NCI-H526 (cell line): ENCODE measurements at regions not wholly inside any gene's neighbourhood (a gene's known extent, or its start where the extent isn't known, plus 50 kb on each side); places are given as distances from the start of the nearest gene placed in this dataset.

Experiments used
- DNase-seq, 2 experiments: peaks; one replicate each; lab custom pipeline; 2025; lab: John Stamatoyannopoulos, UW

DNA sequence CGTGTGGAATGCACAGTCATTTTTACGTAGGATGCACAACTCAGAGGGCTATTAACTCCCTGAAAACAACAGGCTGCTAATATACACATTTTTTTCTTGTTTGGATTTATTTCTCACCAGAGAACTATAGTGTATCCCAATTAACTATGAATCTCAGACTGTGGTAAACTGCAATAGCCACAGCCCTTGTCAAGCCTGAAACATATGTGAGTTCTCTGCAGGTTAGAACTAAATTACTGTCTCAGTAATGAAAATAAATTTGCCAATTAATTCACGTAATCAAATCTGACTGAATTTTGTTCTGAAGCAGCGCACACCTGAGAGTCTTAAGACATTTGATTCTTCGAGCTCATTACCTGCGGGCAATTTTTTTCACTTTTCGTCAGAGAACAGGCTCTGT, 318.6 kb downstream of the PMP22 start:
- no peak for DNase-seq

DNA sequence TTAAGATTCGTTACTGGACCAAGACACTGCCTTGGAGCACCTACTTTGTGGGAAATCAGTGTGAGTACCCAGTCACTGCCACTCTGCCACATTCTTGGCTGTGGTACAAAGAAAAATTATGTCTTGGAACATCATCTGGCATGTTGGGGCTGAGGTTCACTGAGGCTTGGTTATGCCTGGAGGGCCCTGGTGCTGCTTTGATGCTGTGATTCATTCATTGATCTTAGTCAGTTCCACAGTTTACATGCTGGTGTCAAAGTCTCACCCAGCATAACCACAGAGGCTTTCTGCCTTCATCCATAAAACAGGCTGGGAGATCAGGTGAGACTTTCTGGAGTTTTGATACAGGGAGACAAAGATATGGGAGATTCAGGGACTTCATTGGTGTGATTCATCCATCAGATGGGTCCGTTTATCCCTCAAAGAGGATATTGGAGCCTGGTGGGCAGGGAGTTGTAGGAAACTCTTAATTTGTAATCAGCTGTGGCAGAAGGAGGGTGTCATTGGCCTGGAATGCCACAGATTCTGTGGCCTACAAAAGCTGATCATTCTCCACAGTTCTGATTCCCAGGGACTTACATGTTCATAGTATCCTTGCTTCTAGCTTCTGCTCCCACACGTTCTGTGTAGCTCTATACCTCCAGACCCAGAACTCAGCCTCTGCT, 322.5 kb downstream of the PMP22 start:
- DNase-seq: no peak

DNA sequence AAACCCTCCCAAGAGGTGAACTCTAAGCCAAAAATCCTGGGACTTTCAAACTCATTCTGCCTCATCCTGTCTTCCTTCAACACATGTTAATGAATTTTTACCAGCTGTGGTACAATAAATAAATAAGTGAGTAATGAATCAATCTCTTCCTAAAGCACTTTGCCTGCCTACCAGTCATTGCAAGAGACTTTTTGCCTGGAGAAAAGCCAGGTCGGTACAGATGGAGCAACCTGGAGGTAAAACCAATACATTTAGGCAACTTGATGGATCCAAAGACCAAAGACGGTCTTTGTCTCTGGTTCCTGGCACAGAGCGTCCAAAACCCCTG, 324.2 kb downstream of the PMP22 start:
- no peak for DNase-seq

DNA sequence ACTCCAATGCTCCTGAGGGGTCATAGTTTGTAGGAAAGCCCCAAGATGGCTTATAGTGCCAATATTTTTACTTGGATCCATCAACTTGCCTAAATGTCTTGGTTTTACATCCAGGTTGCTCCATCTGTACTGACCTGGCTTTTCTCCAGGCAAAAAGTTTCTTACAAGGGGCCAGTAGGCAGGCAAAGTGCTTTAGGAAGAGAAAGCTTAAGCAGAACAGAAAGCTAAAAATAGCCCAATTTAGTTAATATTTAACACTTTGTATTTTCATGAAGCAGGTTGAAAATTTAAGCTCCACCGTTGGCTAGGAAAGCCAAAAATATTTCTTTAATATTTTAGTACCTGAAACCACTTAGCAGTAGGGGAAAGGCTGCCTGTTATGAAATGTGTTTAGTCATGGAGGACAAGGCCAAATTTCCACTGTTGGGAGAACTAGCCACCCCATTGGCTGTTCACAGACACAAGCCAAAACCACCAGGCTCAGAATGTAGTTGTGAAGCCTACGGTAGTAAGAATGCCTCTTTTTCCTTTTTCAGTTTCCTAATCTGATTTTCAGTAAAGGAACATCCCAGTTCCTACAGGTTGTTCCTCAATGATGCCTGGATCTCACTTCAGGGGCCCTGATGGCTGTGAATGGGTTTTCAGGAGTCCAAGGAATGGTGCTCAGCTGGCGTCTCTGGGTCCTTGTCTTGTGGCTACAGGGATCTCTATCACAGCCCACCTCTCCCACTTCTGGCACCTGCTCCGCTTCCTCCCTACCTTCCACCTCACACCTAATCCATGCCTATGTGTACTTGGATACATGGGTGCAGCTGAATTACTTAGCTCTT, 324.8 kb downstream of the PMP22 start:
- DNase-seq: no peak

DNA sequence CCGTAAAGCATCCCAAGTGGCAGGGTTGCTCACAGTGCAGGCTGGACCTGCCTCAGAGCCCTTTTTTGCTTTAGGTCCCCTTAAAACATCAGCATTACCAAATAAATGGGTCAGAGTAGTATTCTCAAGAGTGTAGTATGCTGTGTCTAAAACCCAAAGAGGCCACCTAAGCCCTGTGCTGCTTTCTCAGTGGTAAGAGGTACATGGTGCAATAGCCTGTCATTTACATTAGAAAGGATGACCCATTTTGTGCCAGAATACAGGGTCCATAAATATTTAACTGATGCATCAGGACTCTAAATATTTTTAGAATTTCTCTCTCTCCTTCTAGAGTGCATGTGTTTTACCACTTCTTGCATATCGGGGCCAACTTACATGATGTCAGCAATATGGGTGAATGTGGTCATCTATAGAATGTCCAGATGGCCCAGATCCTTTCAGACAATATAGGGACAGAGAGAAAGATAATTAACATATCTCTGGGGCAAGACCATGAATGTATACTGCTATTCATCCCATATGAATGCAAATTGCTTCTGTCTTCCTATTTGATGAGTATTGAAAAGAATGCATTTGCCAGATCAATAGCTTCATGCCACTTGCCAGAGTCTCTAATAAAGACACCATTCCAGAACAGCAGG, 329.2 kb downstream of the PMP22 start:
- DNase-seq: no peak

DNA sequence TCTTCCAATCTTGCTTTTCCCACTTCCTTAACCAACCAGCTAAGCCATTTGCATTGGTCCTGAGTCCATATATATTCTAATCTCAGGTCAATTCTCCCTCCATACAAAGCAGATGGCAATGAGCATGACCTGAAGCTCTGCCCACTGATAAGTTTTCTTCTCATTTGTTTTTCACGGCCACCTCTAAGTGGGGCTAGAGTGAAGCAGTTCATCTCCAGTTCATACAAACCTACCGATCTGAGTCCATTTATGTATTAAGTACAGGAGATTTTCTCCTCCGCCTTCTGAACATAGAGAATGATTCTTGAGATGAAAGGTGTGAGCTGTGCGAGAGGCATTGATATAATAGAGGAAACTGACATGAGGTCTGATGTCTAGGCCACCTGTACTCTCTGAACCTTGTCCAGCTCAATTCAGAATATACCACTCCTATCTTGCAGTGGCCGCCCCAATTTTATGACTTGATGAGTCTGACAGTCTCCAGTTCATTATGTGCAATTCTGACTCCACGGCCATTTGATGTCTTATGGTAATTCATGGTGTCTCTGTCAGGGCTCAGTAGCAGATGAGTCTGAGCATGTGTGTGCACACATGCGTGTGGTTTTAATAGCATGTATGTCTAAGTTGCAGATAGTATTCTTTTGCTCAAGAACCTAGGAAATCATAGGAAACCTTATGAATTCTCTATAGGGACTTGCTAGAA, 329.8 kb downstream of the PMP22 start:
- DNase-seq: no peak

DNA sequence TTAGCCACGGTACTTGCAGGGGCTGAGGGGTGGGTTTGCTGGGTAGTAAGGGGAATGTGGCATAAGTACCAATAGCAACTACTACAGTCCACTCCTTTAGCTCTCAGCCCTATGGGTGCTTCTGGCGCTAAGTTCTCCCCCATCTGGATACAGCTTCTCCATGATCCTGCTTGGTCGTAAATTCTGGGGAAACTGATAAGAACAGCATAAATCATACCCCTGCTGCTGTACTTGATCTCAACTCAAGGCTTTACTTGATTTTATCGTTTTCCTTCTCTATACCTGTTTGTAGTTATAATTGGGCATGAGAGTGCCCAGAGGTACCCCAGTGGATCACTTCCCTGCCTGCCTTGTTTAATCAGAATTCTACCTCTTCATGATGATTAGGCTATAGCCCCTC, 331.4 kb downstream of the PMP22 start:
- no peak for DNase-seq

DNA sequence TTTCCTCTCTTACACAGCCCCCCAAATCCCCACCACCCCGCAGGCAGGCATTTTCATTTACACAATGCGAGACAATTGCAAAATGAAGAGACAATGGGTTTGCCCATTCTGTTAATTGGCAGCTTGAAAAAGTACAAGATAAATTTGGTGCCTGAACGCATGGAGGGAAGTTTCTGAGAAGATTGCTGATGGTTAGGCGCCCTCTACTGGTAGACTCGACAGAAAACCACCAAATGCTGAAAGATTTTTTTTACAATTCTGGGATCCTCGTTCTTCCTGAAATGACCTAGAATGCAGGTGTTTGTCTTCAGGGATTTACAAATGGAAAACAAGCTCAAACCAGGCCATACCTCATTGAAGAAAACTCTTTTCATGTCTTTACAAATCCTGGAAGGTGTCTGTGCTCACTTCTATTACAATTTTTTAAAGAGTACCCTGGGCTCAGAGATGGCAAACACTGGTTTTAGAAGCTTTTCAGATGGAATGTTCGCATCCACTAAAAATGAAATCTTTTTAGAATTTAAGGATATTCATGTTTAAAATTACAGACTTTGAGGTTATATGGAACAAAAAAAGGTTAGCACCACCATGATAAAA, 338.5 kb downstream of the PMP22 start:
- DNase-seq: peak; percentile 13 to 64

DNA sequence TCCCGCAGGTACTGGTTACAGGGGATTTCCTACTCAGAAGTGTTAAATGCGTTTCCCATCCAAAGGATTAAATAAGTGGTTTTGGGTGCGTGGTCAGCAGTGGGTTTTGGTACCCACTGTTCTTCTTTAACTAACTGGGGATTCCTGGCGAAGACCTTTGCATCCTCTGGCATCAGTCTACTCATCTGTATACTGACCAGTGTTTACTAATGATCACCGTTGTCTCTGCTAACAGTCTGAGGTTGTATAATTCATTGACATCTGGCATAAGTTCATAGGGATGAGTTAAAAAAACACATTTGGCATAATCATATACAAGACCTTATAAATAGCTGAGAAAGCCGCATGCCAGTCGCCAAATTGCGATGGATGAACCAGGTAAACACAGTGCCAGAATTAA, 339.1 kb downstream of the PMP22 start:
- no peak for DNase-seq

DNA sequence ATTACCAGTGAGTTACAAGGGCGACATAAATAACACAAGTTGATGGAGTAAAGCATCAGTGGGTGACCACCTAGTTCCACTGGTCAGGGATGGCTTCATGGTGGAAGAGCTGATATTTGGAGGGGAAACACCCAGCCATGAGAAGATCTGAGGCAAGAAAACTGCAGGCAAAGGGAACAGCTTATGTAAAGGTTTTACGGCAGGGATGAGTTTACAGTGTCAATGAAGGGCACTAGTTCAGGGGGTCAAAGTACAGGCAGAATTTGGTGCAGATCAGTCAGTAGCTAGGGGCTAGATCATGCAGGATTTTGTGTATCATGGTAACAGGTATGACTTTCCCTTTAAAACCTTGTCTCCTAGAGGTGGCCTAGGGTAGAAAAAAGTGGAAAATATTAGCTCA, 339.6 kb downstream of the PMP22 start:
- DNase-seq: no peak

DNA sequence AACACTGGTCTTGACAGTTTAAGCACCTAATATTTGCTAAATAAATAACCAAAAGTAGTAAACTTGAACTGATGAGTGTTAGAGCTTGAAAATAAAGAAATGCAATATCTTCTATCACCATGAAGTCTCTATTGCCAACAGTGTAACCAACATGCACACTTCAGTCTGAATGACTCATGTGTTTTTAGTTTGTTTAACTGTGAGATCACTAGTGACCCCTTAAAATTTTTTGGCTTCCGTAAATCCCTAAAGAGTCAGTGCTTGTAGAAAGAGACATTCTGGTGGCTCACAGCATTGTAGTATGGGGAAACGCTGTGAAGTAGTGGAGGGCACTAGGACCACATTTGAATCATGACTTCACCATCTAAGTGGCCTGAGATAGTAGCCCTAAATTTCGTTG, 341.1 kb downstream of the PMP22 start:
- no peak for DNase-seq

DNA sequence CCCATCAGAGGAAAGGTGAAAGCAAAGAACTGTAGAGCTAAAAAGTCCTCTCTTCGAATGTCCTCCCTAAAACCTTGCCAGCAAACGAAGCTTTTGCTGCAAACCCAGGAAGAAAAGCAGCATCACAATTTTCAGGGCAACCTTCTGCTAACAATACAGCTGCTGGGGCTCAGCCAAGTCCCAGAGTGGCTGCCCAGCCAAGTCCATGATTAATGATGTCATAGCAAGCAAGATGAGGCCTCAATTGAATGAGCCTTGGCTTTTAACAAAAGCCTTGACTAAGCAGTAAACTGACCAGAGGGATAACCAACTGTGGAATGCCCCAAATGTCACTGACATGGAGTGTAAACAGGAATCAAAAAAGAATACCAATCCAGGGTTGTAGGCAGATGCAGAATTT, 342.7 kb downstream of the PMP22 start:
- DNase-seq: no peak

DNA sequence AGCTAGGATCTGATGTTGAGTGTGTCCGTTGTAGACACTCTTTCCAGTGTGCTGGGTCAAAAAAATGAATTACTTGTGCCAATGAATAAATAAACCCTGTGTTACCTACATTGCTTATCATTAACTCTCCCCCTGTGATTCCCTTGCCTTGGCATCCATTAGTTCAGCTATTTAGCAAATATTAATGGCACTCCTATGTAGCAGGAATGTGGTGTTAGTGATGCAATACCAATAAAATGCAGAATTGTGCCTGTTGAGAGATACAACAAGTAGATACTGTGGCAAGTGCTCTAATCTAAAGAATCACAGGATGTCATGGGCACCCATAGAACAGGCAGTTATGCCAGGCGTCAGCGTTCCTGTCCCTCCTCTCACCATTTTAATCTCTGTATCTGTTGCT, 343.2 kb downstream of the PMP22 start:
- DNase-seq: no peak

DNA sequence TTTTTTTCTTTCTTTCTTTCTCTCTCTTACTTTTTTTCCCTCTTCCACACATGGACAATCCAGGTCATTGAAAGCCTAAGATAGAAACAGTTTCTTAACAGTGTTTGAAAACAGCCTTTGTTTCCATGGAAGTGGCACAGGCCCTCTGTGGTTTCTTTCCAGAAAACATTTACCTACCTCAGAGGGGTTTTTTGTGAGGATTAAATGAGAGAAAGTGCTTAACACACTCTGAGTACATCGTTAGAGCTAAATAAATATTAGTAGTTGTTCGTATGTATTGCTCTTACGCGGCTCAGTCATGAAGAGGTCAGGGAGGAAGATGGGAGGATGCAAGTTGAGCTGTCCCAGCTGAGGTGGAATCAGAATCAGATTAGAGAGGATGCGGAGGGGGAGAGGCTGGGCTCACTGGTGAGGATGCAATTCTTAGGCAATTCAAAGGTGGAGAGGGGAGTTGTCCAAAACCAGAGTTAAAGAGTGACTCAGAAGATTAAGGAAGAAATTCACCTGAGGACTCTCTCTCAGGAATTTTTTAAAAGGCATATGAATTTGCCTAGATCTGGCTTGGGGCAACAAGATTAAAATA, 345.4 kb downstream of the PMP22 start:
- DNase-seq: no peak

DNA sequence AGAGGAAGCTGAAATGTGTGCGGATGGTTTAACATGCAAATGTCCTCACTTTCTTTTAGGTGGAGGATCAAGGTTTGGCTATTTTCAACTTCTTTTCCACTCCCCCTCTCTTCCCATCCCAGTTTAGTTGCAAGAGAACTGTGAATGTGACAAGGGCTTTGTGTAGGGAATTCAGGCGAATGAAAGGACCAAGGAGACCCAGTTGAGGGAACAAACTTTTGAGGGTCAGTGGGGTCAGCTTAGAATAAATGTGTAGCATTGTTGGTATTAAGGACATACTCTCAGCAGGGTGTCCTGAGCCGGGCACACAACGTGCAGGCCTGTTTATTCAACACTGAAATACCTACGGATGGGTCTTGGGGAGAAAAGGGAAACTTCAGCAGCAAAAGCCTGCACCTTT, 346.0 kb downstream of the PMP22 start:
- no peak for DNase-seq

DNA sequence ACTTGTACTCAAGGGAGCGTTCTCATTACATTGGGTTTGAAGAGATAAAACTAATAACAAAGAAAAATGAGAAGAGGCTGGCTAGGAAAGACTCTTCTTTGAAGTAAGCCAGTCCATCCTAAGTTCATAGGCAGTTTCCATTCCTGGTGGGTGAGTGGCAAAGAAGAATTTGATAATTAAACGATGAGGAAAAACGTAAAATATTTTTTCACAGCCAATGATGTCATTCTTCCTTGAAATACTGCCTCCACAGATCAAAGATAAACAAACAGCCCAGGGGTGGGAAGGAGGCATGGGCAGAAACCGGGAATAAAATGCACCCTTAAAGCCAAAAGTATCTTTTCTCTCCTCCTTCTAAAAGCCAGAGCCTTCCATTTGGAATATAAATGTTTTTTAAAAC, 346.6 kb downstream of the PMP22 start:
- no peak for DNase-seq

DNA sequence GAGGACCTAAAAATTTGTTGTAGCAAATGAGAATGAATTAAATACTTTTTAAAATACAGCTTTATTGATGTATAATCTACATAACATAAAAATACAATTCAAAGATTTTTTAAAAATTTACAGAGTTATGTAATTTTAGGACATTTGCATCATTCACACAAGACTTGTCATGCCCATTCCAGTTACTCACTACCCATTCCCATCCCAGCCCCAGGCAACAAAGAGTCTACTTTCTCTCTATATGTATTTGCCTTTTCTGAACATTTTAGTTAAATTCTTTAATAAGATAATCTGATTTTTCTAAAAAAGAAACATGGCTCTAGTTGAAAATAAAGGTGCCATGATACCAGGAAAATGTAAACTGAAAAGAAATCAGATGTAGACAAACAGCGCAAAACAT, 354.2 kb downstream of the PMP22 start:
- DNase-seq: no peak

DNA sequence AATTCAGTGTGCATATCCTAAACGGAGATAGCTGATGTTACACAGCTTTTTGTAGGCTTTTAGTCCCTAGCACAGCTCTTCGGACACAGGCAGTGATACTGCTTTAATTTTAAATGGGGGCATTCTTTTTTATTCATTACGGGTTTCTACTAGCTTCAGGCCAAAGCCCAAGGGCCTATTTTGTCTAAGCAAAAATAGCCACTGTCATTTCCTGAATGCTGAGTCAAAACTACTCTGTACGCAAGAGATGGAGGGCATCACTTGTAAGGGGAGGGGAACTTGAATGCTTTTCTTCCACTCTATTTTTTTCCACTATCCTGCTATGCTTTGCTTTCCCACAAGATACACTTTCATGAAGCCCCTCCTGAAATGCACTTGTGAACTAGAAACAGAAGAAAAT, 360.7 kb downstream of the PMP22 start:
- DNase-seq: no peak

DNA sequence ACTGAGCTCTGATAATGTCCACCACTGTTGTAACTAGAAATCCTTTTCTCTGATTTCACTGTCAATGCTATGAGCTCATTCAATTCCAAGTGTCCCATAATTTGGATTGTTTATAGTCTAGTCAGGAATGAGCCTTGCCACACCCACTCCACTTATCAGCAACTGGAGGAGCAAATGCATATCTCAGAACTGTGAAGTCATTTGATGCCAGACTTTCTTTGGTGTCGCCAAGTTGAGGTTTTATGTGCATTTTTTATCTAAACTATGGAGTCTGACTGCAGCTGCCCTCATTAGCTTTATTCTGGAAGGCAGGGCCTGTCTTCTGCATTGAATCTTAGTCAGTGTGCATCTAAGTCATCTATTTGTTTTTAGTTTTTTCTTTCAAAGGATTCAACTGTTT, 361.3 kb downstream of the PMP22 start:
- DNase-seq: no peak

DNA sequence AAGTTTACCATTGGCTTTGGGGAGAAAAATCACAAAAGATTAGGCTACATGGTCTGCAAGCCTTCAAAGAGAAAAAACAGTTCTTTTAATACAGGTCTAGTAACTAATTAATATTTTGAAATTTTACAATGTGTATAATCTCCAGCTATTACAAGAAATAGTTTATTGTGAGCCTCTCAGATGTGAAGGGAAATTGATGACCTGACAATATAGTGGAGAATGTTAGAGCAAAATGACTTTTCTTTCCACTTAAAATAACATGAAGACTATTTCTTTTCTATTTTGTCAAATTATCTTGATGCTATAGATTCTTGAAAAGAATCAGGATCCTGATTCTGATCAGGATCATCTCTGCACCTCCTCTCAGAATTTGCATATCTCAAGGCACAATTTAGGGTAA, 362.3 kb downstream of the PMP22 start:
- DNase-seq: no peak

DNA sequence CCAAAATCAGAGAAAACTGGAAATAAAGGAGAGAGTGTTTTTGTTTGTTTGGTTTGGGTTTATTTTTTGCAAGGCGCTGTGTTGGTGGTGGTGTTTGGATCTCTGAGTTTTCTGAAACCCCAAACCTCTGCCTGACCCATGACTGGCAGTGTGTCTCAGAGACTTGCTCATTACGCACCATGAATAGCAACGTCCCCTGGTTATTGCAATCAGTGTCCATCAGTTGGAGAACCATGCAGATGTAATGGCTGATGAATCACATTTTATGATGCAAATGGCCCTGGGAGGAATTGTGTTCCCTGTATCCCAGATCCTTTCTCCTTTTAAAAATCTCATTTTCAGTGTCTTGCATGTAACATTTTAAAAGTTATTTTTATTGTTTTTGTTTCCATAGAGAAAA, 362.8 kb downstream of the PMP22 start:
- DNase-seq: no peak

DNA sequence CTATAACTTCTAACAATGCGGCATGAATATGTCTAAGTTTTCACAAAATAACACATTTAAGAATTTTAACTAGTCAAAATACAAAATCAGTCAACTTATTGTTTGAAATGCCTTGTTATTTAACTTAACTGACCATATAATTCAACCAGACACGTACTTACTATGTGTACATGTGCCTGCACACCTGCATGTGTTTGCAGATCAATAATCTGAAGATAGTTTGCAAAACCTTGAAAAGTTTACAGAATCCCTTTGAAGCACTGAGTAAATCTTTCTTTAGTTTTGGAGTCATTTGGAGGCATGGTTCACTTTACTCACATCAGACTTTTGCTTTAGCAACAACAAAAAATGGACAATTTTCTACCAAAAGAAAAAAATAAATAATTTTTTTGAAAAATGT, 363.8 kb downstream of the PMP22 start:
- DNase-seq: no peak
